Ammon's horn (tissue), 1 donor: ENCODE measurements at regions not wholly inside any gene's neighbourhood (a gene's known extent, or its start where the extent isn't known, plus 50 kb on each side); places are given as distances from the start of the nearest gene placed in this dataset.

Experiments
- DNase-seq: peaks from one replicate; pipeline ENCODE4 v3.0.0-alpha.2; 2016; ENCODE audit warnings: low spot score

GRCh38 chr3:103365467-103365866, 930.7 kb downstream of the ZPLD1 start:
- no peak for DNase-seq

- DNase-seq = no peak
These were observed 932.7 kb downstream of the ZPLD1 start for GRCh38 chr3:103367481-103367880.

GRCh38 chr3:103371411-103371810, 936.6 kb downstream of the ZPLD1 start:
- DNase-seq = no peak

GRCh38 chr3:103372031-103372430, 937.2 kb downstream of the ZPLD1 start:
- DNase-seq = peak; percentile 41

GRCh38 chr3:103380391-103380790, 945.6 kb downstream of the ZPLD1 start:
- DNase-seq = no peak

GRCh38 chr3:103381296-103382079, 946.7 kb downstream of the ZPLD1 start:
- DNase-seq = no peak

GRCh38 chr3:103385961-103386656, 951.3 kb downstream of the ZPLD1 start:
- no peak for DNase-seq

GRCh38 chr3:103388214-103388613, 953.4 kb downstream of the ZPLD1 start:
- DNase-seq = no peak

- DNase-seq = no peak
These were observed 954.5 kb downstream of the ZPLD1 start for GRCh38 chr3:103389356-103389755.

- DNase-seq = no peak
These were observed 958.8 kb downstream of the ZPLD1 start for GRCh38 chr3:103393395-103394186.

GRCh38 chr3:103403191-103403590, 968.4 kb downstream of the ZPLD1 start:
- no peak for DNase-seq

GRCh38 chr3:103406320-103406850, 971.6 kb downstream of the ZPLD1 start:
- no peak for DNase-seq

GRCh38 chr3:103410231-103410630, 975.4 kb downstream of the ZPLD1 start:
- DNase-seq = no peak

GRCh38 chr3:103421460-103421859, 986.6 kb downstream of the ZPLD1 start:
- no peak for DNase-seq

- no peak for DNase-seq
These were observed 1003.1 kb downstream of the ZPLD1 start for GRCh38 chr3:103437883-103438282.

GRCh38 chr3:103440539-103441203, 1005.9 kb downstream of the ZPLD1 start:
- no peak for DNase-seq

- DNase-seq = no peak
These were observed 1012.3 kb downstream of the ZPLD1 start for GRCh38 chr3:103446953-103447629.

GRCh38 chr3:103453152-103453551, 1018.3 kb downstream of the ZPLD1 start:
- DNase-seq = no peak

- no peak for DNase-seq
These were observed 1025.0 kb downstream of the ZPLD1 start for GRCh38 chr3:103459815-103460214.

GRCh38 chr3:103470498-103470897, 1035.7 kb downstream of the ZPLD1 start:
- DNase-seq = no peak

- DNase-seq = no peak
These were observed 1059.2 kb downstream of the ZPLD1 start for GRCh38 chr3:103494011-103494410.
